ENCODE measurements at regions not wholly inside any gene's neighbourhood (a gene's known extent, or its start where the extent isn't known, plus 50 kb on each side); places are given as distances from the start of the nearest gene placed in this dataset.

- no peak for TF ChIP-seq POLR2AphosphoS5 (IDR thresholded peaks at IDR 0.05; ENCODE audit: low read depth)
- TF ChIP-seq CTCF (IDR thresholded peaks at IDR 0.05; ENCODE audit: insufficient read depth, low read length) = no peak
- TF ChIP-seq GABPA (IDR thresholded peaks at IDR 0.05; ENCODE audit: low read depth) = no peak
- TF ChIP-seq SPI1 (IDR thresholded peaks at IDR 0.05; ENCODE audit: borderline replicate concordance, low read depth) = no peak
- TF ChIP-seq REST (IDR thresholded peaks at IDR 0.05; ENCODE audit: insufficient replicate concordance, low read depth) = no peak
These were observed 339.7 kb downstream of the LNPK start for GRCh38 chr2:175662335-175662734.

Data from HL-60 (cell line).